Smooth muscle cell (in vitro differentiated cells): ENCODE measurements at regions not wholly inside any gene's neighbourhood (a gene's known extent, or its start where the extent isn't known, plus 50 kb on each side); places are given as distances from the start of the nearest gene placed in this dataset.

Experiments used
- DNase-seq: peaks from one replicate; lab custom pipeline; 2025; ENCODE audit not compliant: unreplicated experiment; lab: John Stamatoyannopoulos, UW
- H2AFZ ChIP-seq: fragments of 200-600 bp; sonication (generic); 2 replicates; pipeline ENCODE4 v1.6.0; 2016; ENCODE audit warnings: antibody characterized with exemption, low read depth, mild to moderate bottlenecking
- H3F3A ChIP-seq: fragments of 200-600 bp; sonication (generic); 2 replicates; pipeline ENCODE4 v1.6.0; 2017; ENCODE audit warnings: antibody characterized with exemption, low read depth
- H3K27ac ChIP-seq: fragments of 200-600 bp; sonication (generic); 2 replicates; pipeline ENCODE4 v1.5.1; 2016; ENCODE audit warnings: low read depth, mild to moderate bottlenecking
- H3K27me3 ChIP-seq: fragments of 200-600 bp; sonication (generic); 2 replicates; pipeline ENCODE4 v1.6.1; 2016; ENCODE audit warnings: low read depth, mild to moderate bottlenecking
- H3K36me3 ChIP-seq: fragments of 200-600 bp; sonication (generic); 2 replicates; pipeline ENCODE4 v1.5.1; 2016; ENCODE audit warnings: low read depth
- H3K4me1 ChIP-seq: fragments of 200-600 bp; sonication (generic); 2 replicates; pipeline ENCODE4 v1.5.1; 2016; ENCODE audit warnings: low read depth
- H3K4me2 ChIP-seq: fragments of 200-600 bp; sonication (generic); 2 replicates; pipeline ENCODE4 v1.6.0; 2016; ENCODE audit warnings: mild to moderate bottlenecking
- H3K4me3 ChIP-seq: fragments of 200-600 bp; sonication (generic); 2 replicates; pipeline ENCODE4 v1.5.1; 2016; ENCODE audit warnings: mild to moderate bottlenecking
- H3K79me2 ChIP-seq: fragments of 200-600 bp; sonication (generic); 2 replicates; pipeline ENCODE4 v1.6.0; 2016; ENCODE audit warnings: low read depth, mild to moderate bottlenecking
- H3K9ac ChIP-seq: fragments of 200-600 bp; sonication (generic); 2 replicates; pipeline ENCODE4 v1.6.0; 2016; ENCODE audit warnings: low read depth
- H3K9me3 ChIP-seq: fragments of 200-600 bp; sonication (generic); replicated peaks from 2 replicates; pipeline ENCODE4 v1.5.1; 2016; ENCODE audit warnings: low read depth
- H4K20me1 ChIP-seq: fragments of 200-600 bp; sonication (generic); 2 replicates; pipeline ENCODE4 v1.6.0; 2016; ENCODE audit warnings: low read depth
- CTCF ChIP-seq: fragments of 200-600 bp; sonication (generic); IDR thresholded peaks from 2 replicates; pipeline ENCODE4 v1.5.1; 2017; ENCODE audit warnings: borderline replicate concordance, mild to moderate bottlenecking, antibody characterized with exemption; ENCODE audit not compliant: insufficient read depth, poor library complexity, severe bottlenecking
- WGBS: methylation state at CpG from one replicate; pipeline ENCODE4 v1.1.7; 2016; ENCODE audit warnings: low lambda C conversion rate; 5-methylcytosine and 5-hydroxymethylcytosine counted together

- Histone ChIP-seq H3K4me2 (no peak overlapping the region), H3K36me3 (no peaks in the 10 kb centered on the region), H4K20me1 (no peaks in the 10 kb centered on the region), H3K27ac (no peak overlapping the region), H3K4me3 (no peak overlapping the region), H3K4me1 (no peaks in the 10 kb centered on the region), H2AFZ (no peak overlapping the region), H3K9me3 (no peaks in the 10 kb centered on the region), H3F3A (no peaks in the 10 kb centered on the region), H3K79me2 (no peaks in the 10 kb centered on the region), H3K27me3 (no peaks in the 10 kb centered on the region), H3K9ac (no peak overlapping the region)
- no peak for DNase-seq
- TF ChIP-seq CTCF, result peak; percentile 11
These were observed 170.2 kb upstream of the FOXG1 start for GRCh38 chr14:28596391-28596790.

GRCh38 chr14:28599191-28599590, 167.4 kb upstream of the FOXG1 start:
- no peak for DNase-seq
- no peak overlapping the region for H3K9ac ChIP-seq
- H3K79me2 ChIP-seq, result no peaks in the 10 kb centered on the region
- no peaks in the 10 kb centered on the region for H3K36me3 ChIP-seq
- H3K27ac ChIP-seq, result no peak overlapping the region
- H4K20me1 ChIP-seq, result no peaks in the 10 kb centered on the region
- no peak overlapping the region for H3K4me2 ChIP-seq
- H3K4me1 ChIP-seq, result no peaks in the 10 kb centered on the region
- no peak overlapping the region for H2AFZ ChIP-seq
- H3F3A ChIP-seq, result no peaks in the 10 kb centered on the region
- no peak overlapping the region for H3K4me3 ChIP-seq
- 88% methylated on average over 2 of the region's 2 CpGs for whole genome bisulfite sequencing
- H3K27me3 ChIP-seq, result peaks cover 10% of the 10 kb centered on the region
- no peak for TF ChIP-seq CTCF
- H3K9me3 ChIP-seq, result no peaks in the 10 kb centered on the region

- Histone ChIP-seq H3K27me3 (peaks cover 14% of the 10 kb centered on the region), H3K27ac (no peak overlapping the region), H2AFZ (no peak overlapping the region), H3K36me3 (no peaks in the 10 kb centered on the region), H4K20me1 (no peaks in the 10 kb centered on the region), H3K9ac (no peak overlapping the region), H3K79me2 (no peaks in the 10 kb centered on the region), H3F3A (no peaks in the 10 kb centered on the region), H3K4me1 (no peaks in the 10 kb centered on the region), H3K9me3 (no peaks in the 10 kb centered on the region), H3K4me2 (no peak overlapping the region), H3K4me3 (no peak overlapping the region)
- no peak for DNase-seq
- 65% methylated on average over 1 of the region's 1 CpG for WGBS
- TF ChIP-seq CTCF, result no peak
These were observed 167.0 kb upstream of the FOXG1 start for GRCh38 chr14:28599605-28600004.

GRCh38 chr14:28603606-28604005, 163.0 kb upstream of the FOXG1 start:
- 84% methylated on average over 6 of the region's 6 CpGs for WGBS
- no peaks in the 10 kb centered on the region for H3F3A ChIP-seq
- no peak for DNase-seq
- no peak for TF ChIP-seq CTCF
- H3K4me2 ChIP-seq, result no peak overlapping the region
- no peaks in the 10 kb centered on the region for H4K20me1 ChIP-seq
- no peak overlapping the region for H3K4me3 ChIP-seq
- H2AFZ ChIP-seq, result no peak overlapping the region
- no peaks in the 10 kb centered on the region for H3K79me2 ChIP-seq
- H3K4me1 ChIP-seq, result no peaks in the 10 kb centered on the region
- H3K27me3 ChIP-seq, result peaks cover 14% of the 10 kb centered on the region
- no peak overlapping the region for H3K9ac ChIP-seq
- H3K36me3 ChIP-seq, result no peaks in the 10 kb centered on the region
- no peaks in the 10 kb centered on the region for H3K9me3 ChIP-seq
- H3K27ac ChIP-seq, result no peak overlapping the region
